ENCODE measurements at regions not wholly inside any gene's neighbourhood (a gene's known extent, or its start where the extent isn't known, plus 50 kb on each side); places are given as distances from the start of the nearest gene placed in this dataset.

GRCh38 chr11:98101329-98101728 is 919.4 kb upstream of the CNTN5 start:
- no peak for TF ChIP-seq CTCF (conservative IDR thresholded peaks at IDR 0.05; ENCODE audit: low read depth, low read length)
- no peak for TF ChIP-seq EZH2 (IDR thresholded peaks at IDR 0.05; ENCODE audit: borderline replicate concordance, low read depth, low read length, poor library complexity, severe bottlenecking)

Measured in A673 (cell line).